ENCODE measurements at regions not wholly inside any gene's neighbourhood (a gene's known extent, or its start where the extent isn't known, plus 50 kb on each side); places are given as distances from the start of the nearest gene placed in this dataset.
A peak's percentile ranks its signal among the peaks of the same experiment; 100 is the strongest.

DNA sequence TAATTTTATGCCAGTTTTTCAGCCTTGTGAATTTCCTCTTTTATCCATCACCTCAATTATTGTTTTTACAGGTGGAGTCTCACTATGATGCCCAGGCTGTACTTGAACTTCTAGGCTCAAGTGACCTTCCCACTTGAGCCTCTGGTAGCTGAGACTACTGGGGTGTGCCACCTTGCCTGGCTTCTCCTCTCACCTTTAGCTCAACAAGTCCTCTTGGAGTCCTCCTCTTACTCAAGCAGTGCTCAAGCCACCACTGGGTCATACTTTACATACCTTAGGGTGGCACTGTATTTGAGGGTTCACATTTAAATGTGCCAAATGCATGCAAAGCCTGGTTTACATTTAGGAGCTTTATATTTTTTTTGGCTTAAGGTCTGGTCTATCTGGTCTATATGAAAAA lies 350.1 kb upstream of the MCTP2 start:
- no peak overlapping the region for H3K27ac Mint-ChIP-seq
- no peaks in the 10 kb centered on the region for H3K4me1 Mint-ChIP-seq
- no peaks in the 10 kb centered on the region for H3K36me3 Mint-ChIP-seq
- H3K4me3 Mint-ChIP-seq, result no peak overlapping the region
- no peak for DNase-seq
- H3K27me3 Mint-ChIP-seq, result peaks cover 8% of the 10 kb centered on the region
- no peaks in the 10 kb centered on the region for H3K9me3 Mint-ChIP-seq

DNA sequence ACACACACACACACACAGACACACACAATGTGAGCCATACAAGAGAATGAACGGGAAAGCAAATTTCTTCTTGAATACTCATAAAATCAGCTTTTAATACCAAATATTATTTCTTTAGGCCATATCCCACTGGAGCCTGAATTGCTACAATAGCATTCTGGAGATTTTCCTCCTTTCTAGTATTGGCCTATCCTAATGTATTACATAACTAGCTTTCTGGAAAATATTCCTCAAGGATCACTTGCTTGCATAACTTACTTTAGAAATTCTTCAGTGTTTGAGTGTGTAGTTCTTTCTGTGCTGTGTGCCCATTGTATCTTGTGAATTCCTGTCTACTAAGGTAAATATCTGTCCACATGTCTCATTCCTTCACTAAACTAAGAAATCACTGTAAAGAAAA lies 351.0 kb upstream of the MCTP2 start:
- Mint-ChIP-seq H3K4me1 (no peaks in the 10 kb centered on the region), H3K27ac (no peak overlapping the region), H3K4me3 (no peak overlapping the region), H3K36me3 (no peaks in the 10 kb centered on the region), H3K9me3 (no peaks in the 10 kb centered on the region), H3K27me3 (peaks cover 8% of the 10 kb centered on the region)
- DNase-seq, result no peak

GRCh38 chr15:93870583-93870982 lies 360.8 kb upstream of the MCTP2 start:
- Mint-ChIP-seq H3K4me3 (no peak overlapping the region), H3K27ac (no peak overlapping the region)

GRCh38 chr15:93866948-93867347 lies 364.4 kb upstream of the MCTP2 start:
- Mint-ChIP-seq H3K4me3 (no peak overlapping the region), H3K27ac (no peak overlapping the region), H3K9me3 (no peaks in the 10 kb centered on the region), H3K4me1 (peaks cover 4% of the 10 kb centered on the region), H3K36me3 (no peaks in the 10 kb centered on the region), H3K27me3 (peaks cover 21% of the 10 kb centered on the region)
- DNase-seq, result no peak

More at GRCh38 chr15:93870583-93870982, 360.8 kb upstream of the MCTP2 start:
- no peaks in the 10 kb centered on the region for H3K36me3 Mint-ChIP-seq
- H3K27me3 Mint-ChIP-seq, result peaks cover 4% of the 10 kb centered on the region
- no peak for DNase-seq
- H3K9me3 Mint-ChIP-seq, result no peaks in the 10 kb centered on the region
- no peaks in the 10 kb centered on the region for H3K4me1 Mint-ChIP-seq

DNA sequence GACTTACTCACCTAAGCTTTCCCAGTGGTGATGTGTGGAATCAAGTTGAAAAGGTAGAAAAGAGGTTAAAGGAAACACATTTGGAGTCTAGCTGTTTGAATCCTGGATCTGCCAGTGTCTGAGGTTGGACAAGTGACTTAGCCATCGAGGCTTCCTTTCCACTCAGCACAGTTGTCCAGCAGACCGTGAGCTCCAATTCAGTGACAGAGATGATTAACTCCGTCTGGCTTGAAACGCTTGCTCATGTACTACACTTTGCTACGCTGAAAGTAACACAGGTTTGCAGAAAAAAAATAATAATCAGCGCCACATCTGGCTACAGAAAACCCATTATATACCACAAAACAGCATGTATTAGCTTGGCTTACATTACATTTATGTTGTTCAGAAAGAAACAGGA lies 364.9 kb upstream of the MCTP2 start:
- Mint-ChIP-seq H3K36me3 (no peaks in the 10 kb centered on the region), H3K27me3 (peaks cover 26% of the 10 kb centered on the region), H3K9me3 (no peaks in the 10 kb centered on the region), H3K27ac (no peak overlapping the region), H3K4me3 (no peak overlapping the region), H3K4me1 (peaks cover 5% of the 10 kb centered on the region)
- DNase-seq, result no peak

GRCh38 chr15:93865586-93865985 lies 365.8 kb upstream of the MCTP2 start:
- no peaks in the 10 kb centered on the region for H3K9me3 Mint-ChIP-seq
- H3K36me3 Mint-ChIP-seq, result no peaks in the 10 kb centered on the region
- no peak overlapping the region for H3K4me3 Mint-ChIP-seq
- H3K4me1 Mint-ChIP-seq, result peaks cover 11% of the 10 kb centered on the region
- peaks cover 27% of the 10 kb centered on the region for H3K27me3 Mint-ChIP-seq
- no peak overlapping the region for H3K27ac Mint-ChIP-seq
- DNase-seq, result no peak

GRCh38 chr15:93862791-93863190 lies 368.6 kb upstream of the MCTP2 start:
- Mint-ChIP-seq H3K4me1 (peaks cover 11% of the 10 kb centered on the region), H3K9me3 (no peaks in the 10 kb centered on the region), H3K27ac (no peak overlapping the region), H3K4me3 (no peak overlapping the region), H3K36me3 (no peaks in the 10 kb centered on the region), H3K27me3 (peaks cover 23% of the 10 kb centered on the region)
- no peak for DNase-seq

- H3K36me3 Mint-ChIP-seq, result no peaks in the 10 kb centered on the region
- H3K4me1 Mint-ChIP-seq, result peaks cover 11% of the 10 kb centered on the region
- H3K9me3 Mint-ChIP-seq, result no peaks in the 10 kb centered on the region
- DNase-seq, result no peak
- peaks cover 28% of the 10 kb centered on the region for H3K27me3 Mint-ChIP-seq
- H3K27ac Mint-ChIP-seq, result no peak overlapping the region
- no peak overlapping the region for H3K4me3 Mint-ChIP-seq
Measured at GRCh38 chr15:93861956-93862741, 369.2 kb upstream of the MCTP2 start.

DNA sequence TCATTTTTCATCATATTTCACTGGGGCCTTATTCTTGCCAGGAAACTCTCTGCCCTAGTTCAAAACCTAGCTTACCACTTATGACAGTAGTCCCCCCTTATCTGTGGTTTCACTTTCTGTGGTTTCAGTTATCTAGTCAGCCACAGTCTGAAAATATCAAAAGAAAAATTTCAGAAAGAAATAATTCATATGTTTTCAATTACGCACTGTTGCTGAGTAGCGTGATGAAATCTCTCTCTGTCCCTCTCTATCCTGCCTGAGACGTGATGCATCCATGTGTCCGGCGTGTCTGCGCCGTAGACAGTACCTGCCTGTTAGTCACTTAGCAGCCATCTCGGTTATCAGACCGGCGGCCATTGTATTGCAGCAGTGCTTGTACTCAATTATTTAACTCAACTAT lies 369.9 kb upstream of the MCTP2 start:
- H3K4me1 Mint-ChIP-seq, result peaks cover 11% of the 10 kb centered on the region
- no peak overlapping the region for H3K27ac Mint-ChIP-seq
- H3K27me3 Mint-ChIP-seq, result peaks cover 29% of the 10 kb centered on the region
- no peak for DNase-seq
- no peaks in the 10 kb centered on the region for H3K36me3 Mint-ChIP-seq
- H3K4me3 Mint-ChIP-seq, result no peak overlapping the region
- H3K9me3 Mint-ChIP-seq, result no peaks in the 10 kb centered on the region

- Mint-ChIP-seq H3K9me3 (no peaks in the 10 kb centered on the region), H3K4me1 (peaks cover 11% of the 10 kb centered on the region), H3K36me3 (no peaks in the 10 kb centered on the region), H3K27ac (no peak overlapping the region), H3K27me3 (peaks cover 29% of the 10 kb centered on the region), H3K4me3 (no peak overlapping the region)
- no peak for DNase-seq
Measured at GRCh38 chr15:93860701-93861100, 370.7 kb upstream of the MCTP2 start.

GRCh38 chr15:93859176-93859575 lies 372.2 kb upstream of the MCTP2 start:
- no peak for DNase-seq
- no peaks in the 10 kb centered on the region for H3K36me3 Mint-ChIP-seq
- peaks cover 32% of the 10 kb centered on the region for H3K27me3 Mint-ChIP-seq
- no peak overlapping the region for H3K27ac Mint-ChIP-seq
- no peak overlapping the region for H3K4me3 Mint-ChIP-seq
- H3K9me3 Mint-ChIP-seq, result no peaks in the 10 kb centered on the region
- peaks cover 11% of the 10 kb centered on the region for H3K4me1 Mint-ChIP-seq

DNA sequence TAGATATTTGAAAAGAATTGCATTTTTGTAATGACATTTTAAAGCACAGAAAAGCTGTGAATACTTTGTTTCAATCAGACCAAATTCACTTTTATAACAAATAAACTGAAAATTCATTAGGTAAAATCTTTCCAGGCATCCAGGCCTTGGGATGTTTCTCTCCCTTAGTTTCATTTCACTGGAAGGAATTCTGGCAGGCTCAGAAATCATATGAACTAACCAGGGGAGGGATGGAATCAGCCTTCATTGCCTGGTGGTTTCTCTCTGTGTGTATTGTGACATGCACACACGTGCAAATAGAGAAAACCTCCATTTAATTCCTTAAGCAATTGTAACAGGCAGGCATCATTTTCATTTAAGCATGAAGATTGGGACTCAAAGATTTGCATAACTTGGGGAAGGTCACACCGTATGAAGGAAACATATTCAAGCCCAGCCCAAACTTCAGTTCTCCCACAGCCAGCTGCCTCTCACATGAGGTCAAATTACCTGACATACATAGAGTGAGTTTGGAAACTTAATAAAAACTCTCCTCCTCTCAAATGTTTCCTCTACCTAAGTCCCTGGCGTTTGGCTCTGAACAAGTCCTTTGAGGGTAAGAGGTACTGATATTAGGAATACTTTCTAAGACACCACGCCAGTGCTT lies 376.1 kb upstream of the MCTP2 start:
- Mint-ChIP-seq H3K36me3 (no peaks in the 10 kb centered on the region), H3K4me3 (no peak overlapping the region), H3K9me3 (no peaks in the 10 kb centered on the region), H3K27me3 (peaks cover 9% of the 10 kb centered on the region), H3K4me1 (no peaks in the 10 kb centered on the region), H3K27ac (no peak overlapping the region)
- DNase-seq, result no peak

DNA sequence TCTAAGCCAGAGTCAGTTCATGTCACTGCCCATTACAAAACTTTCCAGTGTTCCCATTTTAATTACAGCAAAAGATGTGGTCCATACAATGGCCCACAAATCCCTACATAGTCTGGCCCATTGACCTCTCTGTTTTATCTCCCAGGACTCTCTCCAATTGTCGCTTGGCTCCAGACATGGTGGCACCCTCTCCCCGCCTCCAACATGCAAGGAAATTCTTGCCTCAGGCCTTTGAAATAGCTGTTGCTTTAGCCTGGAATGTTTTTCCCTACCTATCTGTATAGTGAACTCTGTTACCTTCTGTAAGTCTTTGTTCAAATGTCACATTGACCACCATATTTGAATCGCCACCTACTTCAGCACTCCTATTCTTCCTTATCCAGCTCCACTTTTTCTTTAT lies 377.3 kb upstream of the MCTP2 start:
- Mint-ChIP-seq H3K27me3 (peaks cover 9% of the 10 kb centered on the region), H3K4me3 (no peak overlapping the region), H3K4me1 (no peaks in the 10 kb centered on the region), H3K9me3 (no peaks in the 10 kb centered on the region), H3K36me3 (no peaks in the 10 kb centered on the region), H3K27ac (peak overlapping the region; percentile 6)
- DNase-seq, result no peak

DNA sequence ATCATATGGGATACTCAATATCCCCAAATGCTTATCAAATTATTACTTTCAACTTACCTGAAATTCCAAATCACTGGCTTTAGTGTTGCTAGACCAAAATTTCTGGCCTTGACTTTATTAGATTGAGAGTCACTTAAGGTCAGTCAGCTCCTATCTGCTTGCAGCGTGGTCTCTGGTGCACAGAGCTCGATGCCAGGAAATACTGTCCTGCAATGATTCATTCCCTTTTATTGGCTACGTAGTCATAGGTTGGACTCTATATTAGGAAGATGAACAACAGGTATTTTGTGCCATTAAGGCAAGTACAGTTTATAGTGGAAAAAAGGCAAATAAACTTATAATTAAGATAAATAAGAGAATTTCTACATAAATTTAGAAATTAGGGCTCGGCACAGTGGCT lies 378.6 kb upstream of the MCTP2 start:
- Mint-ChIP-seq H3K9me3 (no peaks in the 10 kb centered on the region), H3K27me3 (peaks cover 9% of the 10 kb centered on the region), H3K4me1 (no peaks in the 10 kb centered on the region), H3K4me3 (no peak overlapping the region), H3K36me3 (no peaks in the 10 kb centered on the region), H3K27ac (no peak overlapping the region)
- DNase-seq, result no peak

DNA sequence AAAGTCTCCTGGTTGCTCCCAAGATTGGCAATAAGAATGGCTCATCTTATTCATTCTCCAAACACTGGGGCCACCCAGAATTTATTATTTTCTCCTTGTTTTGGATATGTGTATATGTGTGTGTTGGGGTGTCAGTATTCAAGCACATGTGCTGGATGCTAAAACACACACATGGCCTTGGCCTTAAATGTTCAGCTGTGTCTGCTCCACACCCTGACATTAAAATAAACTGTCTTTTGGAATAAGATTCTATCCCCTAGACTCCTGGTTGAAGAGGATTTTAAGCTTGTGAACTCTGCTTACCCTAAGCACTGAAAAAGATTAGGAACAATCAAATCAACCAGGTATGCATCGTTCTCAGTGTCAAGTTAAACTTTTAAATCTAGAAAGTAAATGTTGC lies 382.9 kb upstream of the MCTP2 start:
- Mint-ChIP-seq H3K27ac (no peak overlapping the region), H3K4me3 (no peak overlapping the region), H3K4me1 (no peaks in the 10 kb centered on the region), H3K9me3 (peaks cover 1% of the 10 kb centered on the region), H3K27me3 (peaks cover 6% of the 10 kb centered on the region), H3K36me3 (no peaks in the 10 kb centered on the region)
- DNase-seq, result no peak

DNA sequence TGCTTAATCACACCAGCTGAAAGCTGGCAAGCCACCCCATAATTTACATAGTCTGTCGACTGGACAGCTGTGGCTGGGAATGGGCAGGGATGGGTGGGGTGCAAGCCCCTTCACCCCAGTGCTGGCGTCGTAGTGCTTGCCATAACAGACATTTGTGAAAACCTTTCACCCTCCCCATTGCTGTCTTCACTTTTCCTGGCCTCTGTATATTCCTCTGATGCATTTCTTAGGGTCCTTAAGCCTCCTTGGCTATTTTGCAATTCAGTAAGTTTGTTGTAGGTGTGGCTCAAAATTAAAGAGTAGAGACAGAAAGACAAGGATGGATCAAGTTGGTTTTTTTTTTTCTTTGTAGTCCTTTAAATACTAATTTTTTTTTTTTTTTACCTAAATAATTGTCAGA lies 383.3 kb upstream of the MCTP2 start:
- Mint-ChIP-seq H3K27me3 (peaks cover 7% of the 10 kb centered on the region), H3K36me3 (no peaks in the 10 kb centered on the region), H3K27ac (no peak overlapping the region), H3K4me1 (no peaks in the 10 kb centered on the region), H3K9me3 (peaks cover 1% of the 10 kb centered on the region), H3K4me3 (no peak overlapping the region)
- DNase-seq, result no peak

Measured in activated naive CD8-positive, alpha-beta T cell treated with anti-CD3 and anti-CD28 coated beads for 36 hours (primary cell).